SK-N-MC (cell line): ENCODE measurements at regions not wholly inside any gene's neighbourhood (a gene's known extent, or its start where the extent isn't known, plus 50 kb on each side); places are given as distances from the start of the nearest gene placed in this dataset.
A peak's percentile ranks its signal among the peaks of the same experiment; 100 is the strongest.

Experiments
- DNase-seq: peaks from one replicate; pipeline ENCODE4 v3.0.0-alpha.2; 2011; ENCODE audit warnings: low read depth, low spot score
- H3K27ac ChIP-seq: fragments of 200-600 bp; sonication (generic); 2 replicates; pipeline ENCODE4 v1.5.1; 2016; ENCODE audit warnings: mixed run types
- H3K36me3 ChIP-seq: fragments of 200-600 bp; sonication (generic); 2 replicates; pipeline ENCODE4 v1.6.1; 2017; ENCODE audit warnings: antibody characterized with exemption, low read length, mixed read lengths; ENCODE audit not compliant: insufficient read depth
- H3K4me3 ChIP-seq: fragments of 200-600 bp; sonication (generic); 2 replicates; pipeline ENCODE4 v1.5.1; 2016
- H3K9ac ChIP-seq: fragments of 200-600 bp; sonication (generic); 2 replicates; pipeline ENCODE4 v1.8.0; 2017; ENCODE audit warnings: mixed run types, mixed read lengths; ENCODE audit not compliant: insufficient read length
- H3K9me3 ChIP-seq: fragments of 200-600 bp; sonication (generic); 2 replicates; pipeline ENCODE4 v1.6.1; 2017; ENCODE audit warnings: low read depth, mild to moderate bottlenecking, antibody characterized with exemption, low read length, moderate library complexity, mixed read lengths
- EZH2 ChIP-seq: fragments of 200-600 bp; sonication (generic); IDR thresholded peaks from one replicate; pipeline ENCODE4 v1.6.1; 2017; ENCODE audit warnings: antibody characterized with exemption
- FOXP2 ChIP-seq: optimal IDR thresholded peaks from 2 replicates; pipeline ENCODE3; 2011; ENCODE audit warnings: mild to moderate bottlenecking, moderate library complexity; ENCODE audit not compliant: insufficient read depth; ENCODE audit errors: extremely low read length, control extremely low read depth
- POLR2AphosphoS5 ChIP-seq: IDR thresholded peaks from 2 replicates; pipeline ENCODE4 v1.6.1; 2012; ENCODE audit warnings: mild to moderate bottlenecking, low read depth, low read length, borderline replicate concordance

GRCh38 chr16:73253922-73254480, 206.1 kb upstream of the ZFHX3 start:
- no peak for TF ChIP-seq POLR2AphosphoS5
- no peak for TF ChIP-seq EZH2
- no peak for TF ChIP-seq FOXP2
- DNase-seq: no peak
- no peaks in the 10 kb centered on the region for H3K36me3 ChIP-seq

GRCh38 chr16:73252446-73252845, 204.5 kb upstream of the ZFHX3 start:
- H3K27ac ChIP-seq: no peak overlapping the region
- H3K9ac ChIP-seq: no peak overlapping the region
- H3K9me3 ChIP-seq: no peaks in the 10 kb centered on the region
- DNase-seq: no peak
- no peak overlapping the region for H3K4me3 ChIP-seq
- TF ChIP-seq POLR2AphosphoS5: no peak
- TF ChIP-seq EZH2: no peak
- TF ChIP-seq FOXP2: no peak
- H3K36me3 ChIP-seq: no peaks in the 10 kb centered on the region

More at GRCh38 chr16:73253922-73254480, 206.1 kb upstream of the ZFHX3 start:
- Histone ChIP-seq H3K9me3 (no peaks in the 10 kb centered on the region), H3K4me3 (no peak overlapping the region), H3K9ac (no peak overlapping the region), H3K27ac (no peak overlapping the region)

GRCh38 chr16:73251608-73252007, 203.7 kb upstream of the ZFHX3 start:
- H3K36me3 ChIP-seq: no peaks in the 10 kb centered on the region
- no peaks in the 10 kb centered on the region for H3K9me3 ChIP-seq
- TF ChIP-seq EZH2 (no peak), FOXP2 (no peak), POLR2AphosphoS5 (no peak)
- H3K4me3 ChIP-seq: no peak overlapping the region
- DNase-seq: no peak
- no peak overlapping the region for H3K27ac ChIP-seq
- H3K9ac ChIP-seq: no peak overlapping the region

GRCh38 chr16:73248316-73248715, 200.4 kb upstream of the ZFHX3 start:
- H3K9ac ChIP-seq: no peak overlapping the region
- H3K4me3 ChIP-seq: no peak overlapping the region
- no peak for DNase-seq
- no peaks in the 10 kb centered on the region for H3K9me3 ChIP-seq
- H3K36me3 ChIP-seq: no peaks in the 10 kb centered on the region
- TF ChIP-seq POLR2AphosphoS5 (no peak), EZH2 (no peak), FOXP2 (no peak)
- H3K27ac ChIP-seq: no peak overlapping the region

- no peak for DNase-seq
Measured at GRCh38 chr16:73240920-73241319, 193.0 kb upstream of the ZFHX3 start.

GRCh38 chr16:73237601-73238000, 189.7 kb upstream of the ZFHX3 start:
- Histone ChIP-seq H3K9me3 (no peaks in the 10 kb centered on the region), H3K27ac (no peak overlapping the region), H3K36me3 (no peaks in the 10 kb centered on the region), H3K4me3 (no peak overlapping the region), H3K9ac (no peak overlapping the region)
- no peak for DNase-seq
- no peak for TF ChIP-seq FOXP2
- no peak for TF ChIP-seq EZH2
- no peak for TF ChIP-seq POLR2AphosphoS5

More at GRCh38 chr16:73240920-73241319, 193.0 kb upstream of the ZFHX3 start:
- no peak overlapping the region for H3K4me3 ChIP-seq
- H3K9ac ChIP-seq: no peak overlapping the region
- no peaks in the 10 kb centered on the region for H3K9me3 ChIP-seq
- no peak overlapping the region for H3K27ac ChIP-seq
- no peaks in the 10 kb centered on the region for H3K36me3 ChIP-seq
- no peak for TF ChIP-seq EZH2
- no peak for TF ChIP-seq POLR2AphosphoS5
- TF ChIP-seq FOXP2: no peak

- Histone ChIP-seq H3K36me3 (no peaks in the 10 kb centered on the region), H3K27ac (no peak overlapping the region), H3K4me3 (no peak overlapping the region), H3K9me3 (no peaks in the 10 kb centered on the region), H3K9ac (no peak overlapping the region)
- TF ChIP-seq FOXP2 (no peak), EZH2 (no peak), POLR2AphosphoS5 (no peak)
- no peak for DNase-seq
Measured at GRCh38 chr16:73234496-73234895, 186.6 kb upstream of the ZFHX3 start.

GRCh38 chr16:73233846-73234424, 186.0 kb upstream of the ZFHX3 start:
- Histone ChIP-seq H3K27ac (no peak overlapping the region), H3K9ac (no peak overlapping the region), H3K9me3 (no peaks in the 10 kb centered on the region), H3K4me3 (no peak overlapping the region), H3K36me3 (no peaks in the 10 kb centered on the region)
- TF ChIP-seq POLR2AphosphoS5 (no peak), EZH2 (no peak), FOXP2 (no peak)
- DNase-seq: no peak

GRCh38 chr16:73233329-73233765, 185.4 kb upstream of the ZFHX3 start:
- no peak for DNase-seq
- no peaks in the 10 kb centered on the region for H3K9me3 ChIP-seq
- no peak overlapping the region for H3K27ac ChIP-seq
- TF ChIP-seq POLR2AphosphoS5: no peak
- no peak overlapping the region for H3K9ac ChIP-seq
- H3K4me3 ChIP-seq: peak overlapping the region; percentile 73
- no peaks in the 10 kb centered on the region for H3K36me3 ChIP-seq
